Right atrium auricular region (tissue), 2 donors: ENCODE measurements at regions not wholly inside any gene's neighbourhood (a gene's known extent, or its start where the extent isn't known, plus 50 kb on each side); places are given as distances from the start of the nearest gene placed in this dataset.

ENCODE experiments used
- DNase-seq: peaks from one replicate; pipeline ENCODE4 v3.0.0-alpha.2; 2019; ENCODE audit warnings: low spot score
- H3K27ac ChIP-seq, 2 donors: fragments of 200-600 bp; sonication (generic); 1 replicate in 1 of 2; 2 replicates in 1 of 2; pipeline ENCODE4 v1.5.1; 2016 to 2019
- H3K27me3 ChIP-seq, 2 donors: fragments of 200-600 bp; sonication (generic); one replicate each; pipeline versions ENCODE4 v1.5.1 to v1.6.0; 2017 to 2019
- H3K36me3 ChIP-seq: fragments of 200-600 bp; sonication (generic); one replicate; pipeline ENCODE4 v1.5.1; 2016
- H3K4me1 ChIP-seq, 2 donors: fragments of 200-600 bp; sonication (generic); one replicate each; pipeline versions ENCODE4 v1.5.1 to v1.6.0; 2017 to 2019
- H3K4me3 ChIP-seq, 2 donors: fragments of 200-600 bp; sonication (generic); 1 replicate in 1 of 2; 2 replicates in 1 of 2; pipeline ENCODE4 v1.5.1; 2017 to 2019; ENCODE audit warnings: mild to moderate bottlenecking in 1 of 2, moderate library complexity in 1 of 2
- H3K9me3 ChIP-seq, 2 donors: fragments of 200-600 bp; sonication (generic); one replicate each; pipeline ENCODE4 v1.5.1; 2019
- CTCF ChIP-seq, 2 donors: fragments of 200-600 bp; sonication (generic); IDR thresholded peaks; one replicate each; pipeline ENCODE4 v1.5.1; 2019; ENCODE audit warnings: antibody characterized with exemption in 2 of 2

- no peak overlapping the region for H3K27ac ChIP-seq
- DNase-seq = no peak
- TF ChIP-seq CTCF (IDR thresholded peaks at IDR 0.05) = no peak
Measured at GRCh38 chr1:186611156-186611555, 69.1 kb downstream of the PTGS2 start.

GRCh38 chr1:186609183-186609582 lies 71.0 kb downstream of the PTGS2 start:
- no peaks in the 10 kb centered on the region for H3K4me1 ChIP-seq
- H3K4me3 ChIP-seq = no peak overlapping the region
- no peak overlapping the region for H3K27ac ChIP-seq
- DNase-seq = no peak
- no peaks in the 10 kb centered on the region for H3K9me3 ChIP-seq
- TF ChIP-seq CTCF (IDR thresholded peaks at IDR 0.05) = no peak
- H3K27me3 ChIP-seq = no peaks in the 10 kb centered on the region
- H3K36me3 ChIP-seq = no peaks in the 10 kb centered on the region

More at GRCh38 chr1:186611156-186611555, 69.1 kb downstream of the PTGS2 start:
- H3K4me1 ChIP-seq = no peaks in the 10 kb centered on the region
- H3K9me3 ChIP-seq = no peaks in the 10 kb centered on the region
- no peaks in the 10 kb centered on the region for H3K36me3 ChIP-seq
- no peak overlapping the region for H3K4me3 ChIP-seq
- H3K27me3 ChIP-seq = no peaks in the 10 kb centered on the region

GRCh38 chr1:186605762-186606350 lies 74.4 kb downstream of the PTGS2 start:
- no peaks in the 10 kb centered on the region for H3K4me1 ChIP-seq
- H3K9me3 ChIP-seq = no peaks in the 10 kb centered on the region
- TF ChIP-seq CTCF (IDR thresholded peaks at IDR 0.05) = peak; percentile 35 to 71

GRCh38 chr1:186595969-186596368 lies 84.3 kb downstream of the PTGS2 start:
- Histone ChIP-seq H3K4me1 (no peaks in the 10 kb centered on the region), H3K36me3 (no peaks in the 10 kb centered on the region), H3K27me3 (no peaks in the 10 kb centered on the region), H3K27ac (no peak overlapping the region), H3K4me3 (no peak overlapping the region), H3K9me3 (peaks cover 0 to 19% of the 10 kb centered on the region in 2 donors)
- DNase-seq = no peak
- no peak for TF ChIP-seq CTCF (IDR thresholded peaks at IDR 0.05)

More at GRCh38 chr1:186605762-186606350, 74.4 kb downstream of the PTGS2 start:
- no peak for DNase-seq
- Histone ChIP-seq H3K4me3 (no peak overlapping the region), H3K36me3 (no peaks in the 10 kb centered on the region), H3K27ac (no peak overlapping the region), H3K27me3 (no peaks in the 10 kb centered on the region)

- Histone ChIP-seq H3K27me3 (no peaks in the 10 kb centered on the region), H3K4me1 (no peaks in the 10 kb centered on the region), H3K4me3 (no peak overlapping the region), H3K27ac (no peak overlapping the region), H3K9me3 (no peaks in the 10 kb centered on the region), H3K36me3 (no peaks in the 10 kb centered on the region)
- no peak for DNase-seq
- TF ChIP-seq CTCF (IDR thresholded peaks at IDR 0.05) = no peak
Measured at GRCh38 chr1:186578325-186579016, 101.8 kb downstream of the PTGS2 start.
